Lower leg skin (tissue), 3 donors: ENCODE measurements at regions not wholly inside any gene's neighbourhood (a gene's known extent, or its start where the extent isn't known, plus 50 kb on each side); places are given as distances from the start of the nearest gene placed in this dataset.

Experiments used
- CTCF ChIP-seq, 3 donors: fragments of 450-650 bp; IDR thresholded peaks; one replicate each; pipeline ENCODE4 v1.5.1; 2016; ENCODE audit warnings: antibody characterized with exemption in 3 of 3, mild to moderate bottlenecking in 3 of 3, moderate library complexity in 2 of 3
- POLR2A ChIP-seq, 2 donors: fragments of 450-650 bp; IDR thresholded peaks; one replicate each; pipeline ENCODE4 v1.6.1; 2016 to 2017; ENCODE audit warnings: antibody characterized with exemption in 2 of 2, mild to moderate bottlenecking in 1 of 2, moderate library complexity in 1 of 2

- no peak for TF ChIP-seq CTCF (IDR thresholded peaks at IDR 0.05)
- no peak for TF ChIP-seq POLR2A (IDR thresholded peaks at IDR 0.05)
Measured at GRCh38 chr3:94946683-94947082, 883.8 kb downstream of the NSUN3 start.
